GM18498 (cell line): ENCODE measurements at regions not wholly inside any gene's neighbourhood (a gene's known extent, or its start where the extent isn't known, plus 50 kb on each side); places are given as distances from the start of the nearest gene placed in this dataset.

Source experiments
- ATAC-seq: cut with Tn5 transposase; IDR thresholded peaks from one replicate; pipeline ENCODE4 v1.9.1; 2021; ENCODE audit warnings: mild to moderate bottlenecking, moderate library complexity; ENCODE audit not compliant: unreplicated experiment

DNA sequence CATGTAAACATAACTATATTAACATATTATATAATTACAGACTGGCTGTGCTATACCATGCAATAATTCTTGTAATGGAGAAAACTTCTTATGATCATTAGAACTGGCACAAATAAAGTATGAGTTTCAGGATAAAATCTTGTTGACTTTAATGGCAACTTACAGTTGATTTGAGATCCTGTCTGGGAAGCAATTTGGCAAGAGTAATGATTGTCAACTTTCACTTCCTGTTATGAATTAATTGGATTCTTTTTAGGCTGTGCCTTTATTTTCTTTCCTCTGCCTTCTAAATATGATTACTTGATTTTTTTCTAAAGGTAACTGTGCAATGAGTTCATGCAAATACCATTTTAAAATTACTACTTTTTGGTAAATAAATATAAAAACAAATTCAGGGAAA lies 158.1 kb upstream of the B3GAT2 start:
- ATAC-seq = no peak

DNA sequence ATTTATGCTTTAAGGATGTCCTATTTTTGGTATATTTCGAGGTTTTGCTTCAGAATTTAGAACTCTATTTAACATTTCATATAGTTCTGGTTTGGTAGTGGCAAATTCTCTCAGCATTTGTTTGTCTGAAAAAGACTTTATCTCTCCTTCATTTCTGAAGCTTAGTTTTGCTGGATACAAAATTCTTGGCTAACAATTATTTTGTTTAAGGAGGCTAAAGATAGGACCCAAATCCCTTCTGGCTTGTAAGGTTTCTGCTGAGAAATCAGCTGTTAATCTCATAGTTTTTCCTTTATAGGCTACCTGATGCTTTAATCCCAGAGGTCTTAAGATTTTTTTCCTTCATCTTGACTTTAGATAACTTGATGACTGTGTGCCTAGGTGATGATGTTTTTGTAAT lies 162.7 kb upstream of the B3GAT2 start:
- ATAC-seq = no peak

DNA sequence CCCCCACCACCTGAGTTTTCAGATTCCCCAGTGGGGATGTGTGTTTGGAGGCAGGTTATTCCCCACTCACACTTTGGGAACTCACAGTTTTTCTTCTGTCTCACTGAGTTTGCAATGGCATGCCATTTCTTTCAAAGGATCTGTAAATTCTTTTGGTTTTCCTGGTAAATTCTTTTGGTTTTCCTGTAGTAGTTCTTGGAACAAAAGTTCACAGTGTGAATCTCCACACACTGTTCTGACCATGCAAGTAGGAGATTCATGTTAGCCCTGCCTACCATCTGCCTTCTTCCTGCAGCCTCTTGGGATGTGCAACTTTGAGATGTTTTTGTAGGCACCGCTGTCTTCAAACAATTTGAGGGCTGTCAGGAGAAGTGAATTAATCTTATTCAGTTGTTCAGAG lies 165.6 kb upstream of the OGFRL1 start:
- no peak for ATAC-seq

DNA sequence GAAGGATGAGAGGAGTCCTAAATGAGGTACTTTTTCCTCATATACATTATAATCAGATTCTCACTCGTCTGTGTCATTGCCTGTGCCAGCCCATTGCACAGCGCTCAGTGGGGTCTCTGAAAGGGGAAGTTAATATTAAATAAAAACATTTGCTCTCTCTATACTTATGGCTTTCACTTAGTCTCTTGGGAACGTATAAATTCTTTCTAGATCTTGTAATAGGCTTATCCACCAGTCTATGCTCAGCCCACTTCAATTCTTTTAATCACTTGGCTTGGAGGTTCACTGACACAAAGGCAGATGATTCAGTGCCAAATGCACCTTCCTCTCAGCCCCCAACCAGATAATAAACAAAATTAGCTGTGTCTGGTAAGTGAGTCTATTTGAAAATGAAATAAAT lies 164.3 kb upstream of the OGFRL1 start:
- ATAC-seq = no peak

GRCh38 chr6:71125216-71125615 lies 163.4 kb upstream of the OGFRL1 start:
- ATAC-seq = no peak

- ATAC-seq = no peak
Observed at GRCh38 chr6:71126506-71126905, 162.1 kb upstream of the OGFRL1 start.

GRCh38 chr6:71127374-71127773 lies 161.2 kb upstream of the OGFRL1 start:
- ATAC-seq = no peak

DNA sequence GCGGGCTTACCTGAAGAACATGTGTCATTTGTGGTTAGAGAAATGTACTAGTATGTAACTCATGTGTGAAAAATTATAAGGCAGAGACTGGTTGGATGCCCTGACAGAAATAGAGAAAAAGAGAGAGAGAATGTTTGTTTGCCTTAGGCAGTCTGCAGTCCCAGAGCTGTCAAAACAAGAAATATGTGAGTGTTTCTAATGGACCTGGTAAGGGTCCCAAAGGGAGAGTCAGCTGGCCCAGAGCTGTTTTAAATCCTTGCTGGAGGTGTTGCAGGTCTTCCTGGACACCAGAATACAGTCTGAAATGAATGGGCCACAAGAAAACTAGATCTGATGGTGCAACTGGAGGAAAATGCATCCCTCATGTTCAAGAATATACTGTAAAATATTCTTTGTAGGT lies 158.3 kb upstream of the OGFRL1 start:
- no peak for ATAC-seq

- no peak for ATAC-seq
Observed at GRCh38 chr6:71134929-71135642, 153.5 kb upstream of the OGFRL1 start.

GRCh38 chr6:71137973-71138372 lies 150.6 kb upstream of the OGFRL1 start:
- ATAC-seq = no peak

- no peak for ATAC-seq
Observed at GRCh38 chr6:71138376-71138775, 150.2 kb upstream of the OGFRL1 start.

DNA sequence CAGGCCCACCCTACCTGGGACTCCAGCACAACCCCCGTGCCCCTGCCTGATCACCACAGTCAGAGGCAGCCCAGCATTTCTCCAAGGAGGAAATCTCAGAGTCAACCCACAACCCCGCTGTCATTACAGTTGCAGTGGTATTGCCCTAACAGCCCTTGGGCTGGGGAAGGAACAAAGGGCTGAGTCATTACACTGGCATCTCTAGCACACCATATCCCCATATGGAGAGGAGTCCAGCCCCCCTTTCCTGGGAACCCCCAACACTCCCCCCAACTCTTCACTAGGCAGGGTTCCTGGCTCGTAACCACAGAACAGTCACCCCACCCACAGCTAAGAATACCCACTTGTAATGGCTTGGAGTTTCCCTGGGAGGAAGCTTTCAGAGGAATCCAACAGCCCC lies 149.4 kb upstream of the OGFRL1 start:
- ATAC-seq = no peak

DNA sequence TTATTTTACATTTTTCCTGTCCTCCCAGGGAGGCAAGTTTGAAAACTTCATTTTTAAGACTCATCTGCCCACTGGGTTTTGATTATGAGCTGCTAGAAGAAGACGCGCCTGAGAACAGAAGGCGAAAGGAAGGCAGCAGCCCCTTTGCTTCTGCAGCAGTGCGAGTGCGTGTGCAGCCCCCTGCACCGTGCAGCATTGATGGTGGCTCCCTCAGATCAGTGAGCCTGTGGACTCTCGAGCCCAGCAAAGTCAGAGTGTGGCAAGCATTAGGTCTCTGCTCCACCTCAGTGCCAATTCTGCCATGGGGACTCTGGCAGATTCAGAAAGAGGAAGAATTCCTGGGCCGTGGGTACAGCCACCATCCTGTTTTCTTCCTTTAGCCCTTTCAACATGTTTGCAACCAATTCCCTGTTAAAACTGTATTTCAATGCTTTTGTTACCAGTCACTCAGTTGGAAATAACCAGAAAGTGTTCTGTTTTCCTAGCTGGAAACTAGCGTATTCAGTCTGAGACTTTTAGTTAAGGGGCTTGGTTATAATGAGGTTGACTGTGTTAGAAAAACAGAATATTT lies 134.8 kb upstream of the OGFRL1 start:
- ATAC-seq = no peak

DNA sequence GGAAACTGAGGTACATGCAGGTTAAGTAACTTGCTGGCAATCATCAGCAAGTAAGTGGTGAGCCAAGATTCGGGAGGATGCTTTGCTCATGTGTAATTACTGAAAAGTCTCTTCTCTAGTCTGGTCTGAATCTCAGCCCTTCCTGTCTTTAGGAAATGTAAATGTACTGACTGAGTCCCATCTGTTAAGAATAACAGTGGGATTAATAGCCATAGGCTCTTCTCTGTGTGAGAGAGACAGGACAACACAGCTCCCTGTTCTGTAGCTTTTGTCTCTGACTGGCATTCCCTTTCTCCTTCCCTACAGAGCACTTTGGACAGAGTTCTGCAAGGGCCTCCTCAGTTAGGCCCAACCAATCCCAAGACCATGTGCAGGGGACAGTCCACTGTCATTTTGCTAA lies 131.3 kb upstream of the OGFRL1 start:
- no peak for ATAC-seq

DNA sequence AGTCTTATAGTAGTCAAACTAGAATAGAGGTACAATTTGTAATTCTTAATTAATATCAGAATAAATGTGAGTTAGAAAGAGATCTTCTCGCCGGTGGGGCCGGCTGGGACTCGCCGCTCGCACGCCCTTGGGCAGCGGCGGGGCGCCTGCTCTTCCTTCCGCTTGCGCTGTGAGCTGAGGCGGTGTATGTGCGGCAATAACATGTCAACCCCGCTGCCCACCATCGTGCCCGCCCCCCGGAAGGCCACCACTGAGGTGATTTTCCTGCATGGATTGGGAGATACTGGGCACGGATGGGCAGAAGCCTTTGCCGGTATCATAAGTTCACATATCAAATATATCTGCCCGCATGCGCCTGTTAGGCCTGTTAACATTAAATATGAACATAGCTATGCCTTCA lies 123.7 kb upstream of the OGFRL1 start:
- no peak for ATAC-seq

- ATAC-seq = no peak
Observed at GRCh38 chr6:71168233-71168765, 120.3 kb upstream of the OGFRL1 start.

DNA sequence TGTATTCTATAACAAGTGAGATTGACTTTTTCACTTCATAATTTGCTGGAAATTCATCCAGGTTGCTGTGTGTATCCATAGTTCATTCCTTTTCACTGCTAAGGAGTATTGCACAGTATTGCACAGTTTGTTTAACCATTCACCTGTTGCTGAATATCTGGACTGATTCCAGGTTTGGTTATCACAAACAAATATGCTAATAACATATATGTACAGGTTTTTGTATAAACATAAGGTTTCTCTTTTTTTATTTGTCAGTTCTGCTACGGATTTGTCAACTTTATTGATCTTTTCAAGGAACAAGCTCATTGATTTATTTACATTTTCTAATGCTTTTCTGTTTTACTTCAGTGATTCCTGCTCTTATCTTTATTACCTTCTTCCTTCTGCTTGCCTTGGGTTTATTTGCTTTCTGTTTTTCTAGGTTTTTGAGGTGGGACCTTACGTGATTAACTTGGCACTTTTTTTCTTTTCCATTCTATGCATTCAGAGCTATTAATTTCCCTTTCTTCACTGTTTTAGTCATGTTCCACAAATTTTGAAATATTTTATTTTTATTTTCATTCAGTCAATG lies 117.0 kb upstream of the OGFRL1 start:
- ATAC-seq = no peak

DNA sequence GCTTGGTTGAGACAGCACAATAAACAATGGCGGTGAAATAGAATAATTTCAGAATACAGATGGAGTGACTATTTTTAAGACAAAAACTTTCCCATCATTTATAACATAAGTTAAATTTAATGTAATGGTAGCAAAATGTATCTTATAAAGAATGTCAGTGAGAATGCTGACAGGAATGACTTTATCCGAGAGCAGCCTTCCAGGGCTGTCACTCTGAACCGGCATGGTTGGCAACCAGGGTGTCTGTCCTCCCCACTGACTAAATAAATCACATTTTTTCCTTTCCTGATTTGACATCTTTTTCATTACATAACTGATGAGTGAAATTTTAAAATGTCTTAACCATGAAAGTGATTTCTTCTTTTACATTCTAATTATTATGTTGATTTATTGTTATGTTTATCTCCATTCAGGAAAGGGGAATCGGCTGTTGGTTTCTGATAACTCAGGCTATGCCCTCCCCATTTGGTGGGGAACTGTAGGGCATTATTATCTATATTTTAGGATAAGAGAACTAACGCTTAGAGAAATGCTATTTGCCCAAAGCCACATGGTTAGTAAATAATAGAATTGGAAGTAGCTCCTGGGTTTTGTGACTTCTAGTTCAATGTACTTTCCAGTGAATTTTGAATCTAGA lies 109.2 kb upstream of the OGFRL1 start:
- ATAC-seq = no peak

GRCh38 chr6:71181565-71181964 lies 107.0 kb upstream of the OGFRL1 start:
- ATAC-seq = no peak

DNA sequence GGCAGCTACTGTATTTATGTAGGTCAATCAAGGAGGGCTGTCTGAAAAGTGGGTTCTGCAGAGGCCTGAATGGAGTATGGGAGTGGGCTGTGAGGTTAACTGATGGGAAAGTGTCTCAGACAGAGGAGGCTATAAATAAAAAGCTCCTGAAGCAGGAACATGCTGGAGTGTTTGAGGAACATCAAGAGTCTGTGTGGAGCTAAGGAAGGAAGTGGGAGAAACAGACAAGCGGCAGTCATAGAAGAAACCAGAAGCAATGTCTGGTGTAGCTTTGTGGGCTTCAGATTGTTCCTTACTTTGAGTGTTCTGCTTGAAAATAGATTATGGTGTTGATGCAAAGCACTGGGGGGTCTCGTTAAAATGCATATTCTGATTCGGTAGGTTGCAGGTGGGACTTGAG lies 101.5 kb upstream of the OGFRL1 start:
- no peak for ATAC-seq

DNA sequence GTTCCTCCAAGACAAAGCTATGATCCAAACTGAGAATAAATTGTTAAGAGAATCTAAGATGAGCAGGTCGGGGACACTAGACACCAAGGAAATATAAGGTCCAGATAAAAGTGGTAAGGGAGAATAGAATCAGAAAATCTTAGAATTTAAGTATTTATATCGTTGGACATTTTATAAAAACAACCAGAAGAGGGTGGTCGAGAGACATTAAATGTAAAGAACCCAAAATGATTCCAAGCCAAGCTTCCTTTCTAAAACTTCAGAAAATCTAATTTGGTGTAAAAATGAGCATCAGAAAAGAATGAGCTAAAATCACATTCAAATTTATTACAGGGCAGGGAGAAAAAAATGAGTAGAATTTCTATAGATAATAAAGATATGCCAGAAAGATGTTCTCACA lies 97.8 kb upstream of the OGFRL1 start:
- ATAC-seq = no peak

- ATAC-seq = no peak
Observed at GRCh38 chr6:71194724-71195123, 93.9 kb upstream of the OGFRL1 start.
